Nephron progenitor cell (in vitro differentiated cells): ENCODE measurements at regions not wholly inside any gene's neighbourhood (a gene's known extent, or its start where the extent isn't known, plus 50 kb on each side); places are given as distances from the start of the nearest gene placed in this dataset.

ENCODE experiments used
- DNase-seq: peaks from one replicate; pipeline ENCODE4 v3.0.0; 2021
- H3K27ac Mint-ChIP-seq: 2 replicates; pipeline ENCODE4 v1.8.0; 2021; ENCODE audit warnings: mild to moderate bottlenecking, moderate library complexity, mixed read lengths
- H3K27me3 Mint-ChIP-seq: 2 replicates; pipeline ENCODE4 v1.8.0; 2021; ENCODE audit warnings: mild to moderate bottlenecking, low read depth, mixed read lengths; ENCODE audit not compliant: poor library complexity
- H3K36me3 Mint-ChIP-seq: 2 replicates; pipeline ENCODE4 v1.8.0; 2021; ENCODE audit warnings: low read depth, mixed read lengths
- H3K4me1 Mint-ChIP-seq: 2 replicates; pipeline ENCODE4 v1.8.0; 2021; ENCODE audit warnings: mixed read lengths
- H3K4me3 Mint-ChIP-seq: 2 replicates; pipeline ENCODE4 v1.8.0; 2021; ENCODE audit warnings: mild to moderate bottlenecking, moderate library complexity, mixed read lengths
- H3K9me3 Mint-ChIP-seq: 2 replicates; pipeline ENCODE4 v1.8.0; 2021; ENCODE audit warnings: mild to moderate bottlenecking, moderate library complexity, mixed read lengths
- CTCF ChIP-seq: fragments of 200-600 bp; sonication (generic); IDR thresholded peaks from 2 replicates; pipeline ENCODE4 v1.5.0; 2021; ENCODE audit warnings: antibody characterized with exemption

GRCh38 chr11:97332271-97332670 lies 942.5 kb downstream of the JRKL start:
- Mint-ChIP-seq H3K36me3 (no peaks in the 10 kb centered on the region), H3K4me3 (no peak overlapping the region), H3K27ac (no peak overlapping the region), H3K4me1 (no peaks in the 10 kb centered on the region), H3K9me3 (no peaks in the 10 kb centered on the region), H3K27me3 (no peaks in the 10 kb centered on the region)
- no peak for DNase-seq
- TF ChIP-seq CTCF = no peak

- no peaks in the 10 kb centered on the region for H3K4me1 Mint-ChIP-seq
- TF ChIP-seq CTCF = no peak
- H3K27ac Mint-ChIP-seq = no peak overlapping the region
- H3K27me3 Mint-ChIP-seq = no peaks in the 10 kb centered on the region
- H3K9me3 Mint-ChIP-seq = no peaks in the 10 kb centered on the region
- H3K4me3 Mint-ChIP-seq = no peak overlapping the region
- no peaks in the 10 kb centered on the region for H3K36me3 Mint-ChIP-seq
- DNase-seq = no peak
These were observed 946.3 kb downstream of the JRKL start for GRCh38 chr11:97336064-97336463.

GRCh38 chr11:97345032-97345431 lies 955.2 kb downstream of the JRKL start:
- H3K27me3 Mint-ChIP-seq = peaks cover 2% of the 10 kb centered on the region
- no peak overlapping the region for H3K27ac Mint-ChIP-seq
- no peak for DNase-seq

GRCh38 chr11:97349201-97349600 lies 959.4 kb downstream of the JRKL start:
- H3K27me3 Mint-ChIP-seq = peaks cover 2% of the 10 kb centered on the region
- DNase-seq = no peak
- H3K27ac Mint-ChIP-seq = no peak overlapping the region
- peaks cover 14% of the 10 kb centered on the region for H3K9me3 Mint-ChIP-seq
- H3K36me3 Mint-ChIP-seq = peaks cover 17% of the 10 kb centered on the region
- no peak for TF ChIP-seq CTCF
- peaks cover 22% of the 10 kb centered on the region for H3K4me1 Mint-ChIP-seq
- H3K4me3 Mint-ChIP-seq = no peak overlapping the region

More at GRCh38 chr11:97345032-97345431, 955.2 kb downstream of the JRKL start:
- H3K36me3 Mint-ChIP-seq = peaks cover 10% of the 10 kb centered on the region
- H3K9me3 Mint-ChIP-seq = peaks cover 14% of the 10 kb centered on the region
- TF ChIP-seq CTCF = no peak
- H3K4me3 Mint-ChIP-seq = no peak overlapping the region
- peaks cover 10% of the 10 kb centered on the region for H3K4me1 Mint-ChIP-seq

- no peaks in the 10 kb centered on the region for H3K27me3 Mint-ChIP-seq
- H3K27ac Mint-ChIP-seq = no peak overlapping the region
- H3K4me3 Mint-ChIP-seq = no peak overlapping the region
- TF ChIP-seq CTCF = no peak
- DNase-seq = no peak
- H3K36me3 Mint-ChIP-seq = peaks cover 7% of the 10 kb centered on the region
- peaks cover 36% of the 10 kb centered on the region for H3K4me1 Mint-ChIP-seq
- H3K9me3 Mint-ChIP-seq = peaks cover 3% of the 10 kb centered on the region
These were observed 962.1 kb downstream of the JRKL start for GRCh38 chr11:97351939-97352338.

GRCh38 chr11:97354026-97354425 lies 964.2 kb downstream of the JRKL start:
- Mint-ChIP-seq H3K4me3 (no peak overlapping the region), H3K27me3 (no peaks in the 10 kb centered on the region), H3K9me3 (no peaks in the 10 kb centered on the region), H3K4me1 (peaks cover 47% of the 10 kb centered on the region), H3K27ac (no peak overlapping the region), H3K36me3 (peaks cover 7% of the 10 kb centered on the region)
- no peak for TF ChIP-seq CTCF
- no peak for DNase-seq
